ENCODE measurements at regions not wholly inside any gene's neighbourhood (a gene's known extent, or its start where the extent isn't known, plus 50 kb on each side); places are given as distances from the start of the nearest gene placed in this dataset.
"Not testable (repeated sequence)": the region's sequence is repeated elsewhere in the genome, so short reads cannot be mapped to it uniquely, and the experiment has no call there.

- DNase-seq (ENCODE audit: low read depth in 1 of 2, low spot score in 1 of 2): no peak
- H3K4me3 ChIP-seq (replicated peaks; ENCODE audit: insufficient read depth, low read length): no peak overlapping the region
Measured at GRCh38 chr4:42248972-42249371, 96.5 kb upstream of the BEND4 start.

DNA sequence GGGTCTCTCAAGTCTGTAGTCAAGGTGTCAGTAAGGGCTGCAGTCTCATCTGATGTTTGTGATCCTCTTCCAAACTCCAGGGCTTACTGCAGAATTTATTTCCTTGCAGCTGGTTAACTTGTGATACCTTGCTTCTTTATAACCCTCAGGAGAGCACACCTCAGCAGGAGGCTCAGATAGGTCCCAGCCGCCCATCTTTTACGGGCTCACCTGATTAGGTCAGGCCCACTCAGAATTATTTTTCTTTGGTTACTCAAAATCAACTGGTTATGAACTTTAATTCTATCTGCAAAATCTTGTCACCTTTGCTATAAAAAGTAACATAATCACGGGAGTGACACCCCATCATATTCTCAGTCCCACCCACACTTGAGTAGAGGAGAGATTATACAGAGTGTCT, 99.9 kb upstream of the BEND4 start:
- H3K27ac ChIP-seq (replicated peaks): no peak overlapping the region
- H3K27me3 ChIP-seq (ENCODE audit: insufficient read depth, poor library complexity, severe bottlenecking): no peaks in the 10 kb centered on the region
- no peak for DNase-seq (ENCODE audit: low read depth in 1 of 2, low spot score in 1 of 2)
- TF ChIP-seq, protein P1, sequence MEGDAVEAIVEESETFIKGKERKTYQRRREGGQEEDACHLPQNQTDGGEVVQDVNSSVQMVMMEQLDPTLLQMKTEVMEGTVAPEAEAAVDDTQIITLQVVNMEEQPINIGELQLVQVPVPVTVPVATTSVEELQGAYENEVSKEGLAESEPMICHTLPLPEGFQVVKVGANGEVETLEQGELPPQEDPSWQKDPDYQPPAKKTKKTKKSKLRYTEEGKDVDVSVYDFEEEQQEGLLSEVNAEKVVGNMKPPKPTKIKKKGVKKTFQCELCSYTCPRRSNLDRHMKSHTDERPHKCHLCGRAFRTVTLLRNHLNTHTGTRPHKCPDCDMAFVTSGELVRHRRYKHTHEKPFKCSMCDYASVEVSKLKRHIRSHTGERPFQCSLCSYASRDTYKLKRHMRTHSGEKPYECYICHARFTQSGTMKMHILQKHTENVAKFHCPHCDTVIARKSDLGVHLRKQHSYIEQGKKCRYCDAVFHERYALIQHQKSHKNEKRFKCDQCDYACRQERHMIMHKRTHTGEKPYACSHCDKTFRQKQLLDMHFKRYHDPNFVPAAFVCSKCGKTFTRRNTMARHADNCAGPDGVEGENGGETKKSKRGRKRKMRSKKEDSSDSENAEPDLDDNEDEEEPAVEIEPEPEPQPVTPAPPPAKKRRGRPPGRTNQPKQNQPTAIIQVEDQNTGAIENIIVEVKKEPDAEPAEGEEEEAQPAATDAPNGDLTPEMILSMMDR (IDR thresholded peaks at IDR 0.05; ENCODE audit: insufficient read depth, low read length): no peak
- TF ChIP-seq POLR2AphosphoS5 (IDR thresholded peaks at IDR 0.05; ENCODE audit: low read depth): no peak
- TF ChIP-seq GABPA (IDR thresholded peaks at IDR 0.05; ENCODE audit: low read depth): no peak
- no peak for TF ChIP-seq SPI1 (IDR thresholded peaks at IDR 0.05; ENCODE audit: borderline replicate concordance, low read depth)
- TF ChIP-seq, protein P2, sequence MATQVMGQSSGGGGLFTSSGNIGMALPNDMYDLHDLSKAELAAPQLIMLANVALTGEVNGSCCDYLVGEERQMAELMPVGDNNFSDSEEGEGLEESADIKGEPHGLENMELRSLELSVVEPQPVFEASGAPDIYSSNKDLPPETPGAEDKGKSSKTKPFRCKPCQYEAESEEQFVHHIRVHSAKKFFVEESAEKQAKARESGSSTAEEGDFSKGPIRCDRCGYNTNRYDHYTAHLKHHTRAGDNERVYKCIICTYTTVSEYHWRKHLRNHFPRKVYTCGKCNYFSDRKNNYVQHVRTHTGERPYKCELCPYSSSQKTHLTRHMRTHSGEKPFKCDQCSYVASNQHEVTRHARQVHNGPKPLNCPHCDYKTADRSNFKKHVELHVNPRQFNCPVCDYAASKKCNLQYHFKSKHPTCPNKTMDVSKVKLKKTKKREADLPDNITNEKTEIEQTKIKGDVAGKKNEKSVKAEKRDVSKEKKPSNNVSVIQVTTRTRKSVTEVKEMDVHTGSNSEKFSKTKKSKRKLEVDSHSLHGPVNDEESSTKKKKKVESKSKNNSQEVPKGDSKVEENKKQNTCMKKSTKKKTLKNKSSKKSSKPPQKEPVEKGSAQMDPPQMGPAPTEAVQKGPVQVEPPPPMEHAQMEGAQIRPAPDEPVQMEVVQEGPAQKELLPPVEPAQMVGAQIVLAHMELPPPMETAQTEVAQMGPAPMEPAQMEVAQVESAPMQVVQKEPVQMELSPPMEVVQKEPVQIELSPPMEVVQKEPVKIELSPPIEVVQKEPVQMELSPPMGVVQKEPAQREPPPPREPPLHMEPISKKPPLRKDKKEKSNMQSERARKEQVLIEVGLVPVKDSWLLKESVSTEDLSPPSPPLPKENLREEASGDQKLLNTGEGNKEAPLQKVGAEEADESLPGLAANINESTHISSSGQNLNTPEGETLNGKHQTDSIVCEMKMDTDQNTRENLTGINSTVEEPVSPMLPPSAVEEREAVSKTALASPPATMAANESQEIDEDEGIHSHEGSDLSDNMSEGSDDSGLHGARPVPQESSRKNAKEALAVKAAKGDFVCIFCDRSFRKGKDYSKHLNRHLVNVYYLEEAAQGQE (IDR thresholded peaks at IDR 0.05; ENCODE audit: insufficient replicate concordance, low read depth): no peak
- no peak overlapping the region for H3K4me3 ChIP-seq (replicated peaks; ENCODE audit: insufficient read depth, low read length)

More at GRCh38 chr4:42248972-42249371, 96.5 kb upstream of the BEND4 start:
- TF ChIP-seq GABPA (IDR thresholded peaks at IDR 0.05; ENCODE audit: low read depth): no peak
- TF ChIP-seq SPI1 (IDR thresholded peaks at IDR 0.05; ENCODE audit: borderline replicate concordance, low read depth): no peak
- TF ChIP-seq, protein P2 (IDR thresholded peaks at IDR 0.05; ENCODE audit: insufficient replicate concordance, low read depth): no peak
- TF ChIP-seq, protein P1 (IDR thresholded peaks at IDR 0.05; ENCODE audit: insufficient read depth, low read length): no peak
- TF ChIP-seq POLR2AphosphoS5 (IDR thresholded peaks at IDR 0.05; ENCODE audit: low read depth): no peak
- no peak overlapping the region for H3K27ac ChIP-seq (replicated peaks)
- H3K27me3 ChIP-seq (ENCODE audit: insufficient read depth, poor library complexity, severe bottlenecking): no peaks in the 10 kb centered on the region

GRCh38 chr4:42257645-42258044, 105.2 kb upstream of the BEND4 start:
- not testable (repeated sequence) for DNase-seq (ENCODE audit: low read depth in 1 of 2, low spot score in 1 of 2); H3K4me3 ChIP-seq (replicated peaks; ENCODE audit: insufficient read depth, low read length); H3K27me3 ChIP-seq (ENCODE audit: insufficient read depth, poor library complexity, severe bottlenecking)

DNA sequence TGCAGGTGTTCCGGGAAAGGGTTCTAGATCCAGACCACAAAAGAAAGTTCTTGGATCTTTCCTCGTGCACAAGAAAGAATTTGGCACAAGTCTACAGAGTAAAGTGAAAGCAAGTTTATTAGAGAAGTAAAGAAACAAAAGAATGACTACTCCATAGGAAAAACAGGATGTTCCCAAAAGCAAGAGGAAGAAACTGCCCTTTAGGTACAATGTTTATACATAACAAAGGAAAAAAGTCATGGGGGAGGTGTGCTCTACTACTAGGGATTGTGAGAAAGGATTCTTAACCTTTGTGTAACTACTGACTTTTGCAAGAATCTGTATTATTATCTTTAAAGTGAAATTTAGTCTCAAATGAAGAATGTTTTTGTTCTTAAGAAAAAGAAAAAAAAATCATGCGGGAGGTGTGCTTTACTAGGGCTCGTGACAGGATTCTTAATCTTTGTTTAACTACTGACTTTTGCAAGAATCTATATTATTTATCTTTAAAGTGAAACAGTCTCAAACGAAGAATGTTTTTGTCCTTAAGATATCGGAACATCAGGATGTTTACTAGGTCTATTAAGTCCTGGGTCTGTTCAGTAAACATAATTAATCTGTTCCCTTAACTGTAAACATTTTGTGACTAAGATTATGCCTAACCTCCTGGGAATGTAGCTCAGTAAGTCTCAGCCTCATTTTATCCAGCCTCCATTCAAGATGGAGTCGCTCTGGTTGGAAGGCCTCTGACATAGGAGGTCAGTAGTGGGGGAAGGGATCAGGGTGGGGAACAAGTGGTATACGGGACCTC, 110.4 kb upstream of the BEND4 start:
- TF ChIP-seq GABPA (IDR thresholded peaks at IDR 0.05; ENCODE audit: low read depth) (no peak), SPI1 (IDR thresholded peaks at IDR 0.05; ENCODE audit: borderline replicate concordance, low read depth) (no peak), POLR2AphosphoS5 (IDR thresholded peaks at IDR 0.05; ENCODE audit: low read depth) (no peak)
- TF ChIP-seq, protein P2 (IDR thresholded peaks at IDR 0.05; ENCODE audit: insufficient replicate concordance, low read depth): no peak
- TF ChIP-seq, protein P1 (IDR thresholded peaks at IDR 0.05; ENCODE audit: insufficient read depth, low read length): no peak
- no peaks in the 10 kb centered on the region for H3K27me3 ChIP-seq (ENCODE audit: insufficient read depth, poor library complexity, severe bottlenecking)
- DNase-seq (ENCODE audit: low read depth in 1 of 2, low spot score in 1 of 2): no peak
- H3K27ac ChIP-seq (replicated peaks): no peak overlapping the region
- no peak overlapping the region for H3K4me3 ChIP-seq (replicated peaks; ENCODE audit: insufficient read depth, low read length)

More at GRCh38 chr4:42257645-42258044, 105.2 kb upstream of the BEND4 start:
- not testable (repeated sequence) for H3K27ac ChIP-seq (replicated peaks)
